ENCODE measurements at regions not wholly inside any gene's neighbourhood (a gene's known extent, or its start where the extent isn't known, plus 50 kb on each side); places are given as distances from the start of the nearest gene placed in this dataset.

DNA sequence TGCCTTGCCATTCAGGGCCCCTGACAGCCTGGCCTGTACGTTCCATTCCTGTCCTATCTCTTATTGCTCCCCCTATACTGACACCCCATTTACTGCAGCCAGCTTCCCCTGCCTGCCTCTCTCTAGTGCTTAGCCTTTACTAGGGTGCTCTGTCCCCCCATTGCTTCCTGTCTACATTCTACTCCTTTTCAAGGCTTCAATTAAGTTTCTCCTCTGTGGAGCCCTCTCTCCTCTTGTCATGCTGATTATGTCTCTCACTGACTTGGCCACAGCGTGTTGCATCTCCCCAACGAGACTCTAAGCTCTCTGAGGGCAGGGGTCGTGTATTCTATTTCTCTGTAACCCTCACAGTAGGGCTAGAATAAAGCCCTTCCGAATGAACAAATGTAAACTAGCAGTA lies 185.2 kb downstream of the RPLP1 start:
- no peaks in the 10 kb centered on the region for H3K36me3 ChIP-seq
- H3K27me3 ChIP-seq (replicated peaks; ENCODE audit: insufficient read depth): no peaks in the 10 kb centered on the region
- DNase-seq (ENCODE audit: low spot score): no peak
- no peaks in the 10 kb centered on the region for H3K4me1 ChIP-seq (ENCODE audit: control insufficient read depth in 1 of 2, low read depth in 2 of 2)
- ATAC-seq (ENCODE audit: insufficient number of reproducible peaks, low FRiP score, low read depth): no peak
- H3K4me3 ChIP-seq: no peak overlapping the region
- TF ChIP-seq CTCF (IDR thresholded peaks at IDR 0.05): no peak
- H3K27ac ChIP-seq: no peak overlapping the region
- H3K9me3 ChIP-seq: no peaks in the 10 kb centered on the region

- TF ChIP-seq CTCF (IDR thresholded peaks at IDR 0.05): no peak
- ATAC-seq (ENCODE audit: insufficient number of reproducible peaks, low FRiP score, low read depth): no peak
- Histone ChIP-seq H3K9me3 (no peaks in the 10 kb centered on the region), H3K36me3 (no peaks in the 10 kb centered on the region), H3K4me3 (no peak overlapping the region), H3K27me3 (replicated peaks; ENCODE audit: insufficient read depth) (no peaks in the 10 kb centered on the region), H3K27ac (no peak overlapping the region), H3K4me1 (ENCODE audit: control insufficient read depth in 1 of 2, low read depth in 2 of 2) (no peaks in the 10 kb centered on the region)
- no peak for DNase-seq (ENCODE audit: low spot score)
These were observed 190.9 kb downstream of the RPLP1 start for GRCh38 chr15:69643476-69643875.

GRCh38 chr15:69643971-69644370 lies 191.4 kb downstream of the RPLP1 start:
- TF ChIP-seq CTCF (IDR thresholded peaks at IDR 0.05): no peak
- DNase-seq (ENCODE audit: low spot score): no peak

DNA sequence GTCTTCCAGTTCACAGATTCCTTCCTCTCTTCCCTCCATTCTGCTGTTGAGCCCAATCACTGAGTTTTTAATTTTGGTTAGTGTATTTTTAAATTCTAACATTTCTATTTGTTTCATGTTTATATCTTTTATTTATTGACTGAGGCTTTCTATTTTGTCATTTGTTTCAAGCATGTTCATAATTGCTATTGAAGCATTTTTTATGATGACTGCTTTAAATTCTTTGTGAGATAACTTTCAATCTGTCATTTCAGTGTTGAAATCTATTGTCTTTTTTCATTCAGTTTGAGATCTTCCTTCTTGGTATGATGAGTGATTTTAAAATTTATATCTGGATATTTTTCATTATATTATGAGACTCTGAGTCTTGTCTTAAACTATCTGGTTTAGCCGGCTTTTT lies 192.3 kb downstream of the RPLP1 start:
- TF ChIP-seq CTCF (IDR thresholded peaks at IDR 0.05): no peak
- Histone ChIP-seq H3K4me3 (no peak overlapping the region), H3K4me1 (ENCODE audit: control insufficient read depth in 1 of 2, low read depth in 2 of 2) (no peaks in the 10 kb centered on the region), H3K36me3 (no peaks in the 10 kb centered on the region), H3K27ac (no peak overlapping the region), H3K9me3 (no peaks in the 10 kb centered on the region), H3K27me3 (replicated peaks; ENCODE audit: insufficient read depth) (no peaks in the 10 kb centered on the region)
- no peak for DNase-seq (ENCODE audit: low spot score)
- ATAC-seq (ENCODE audit: insufficient number of reproducible peaks, low FRiP score, low read depth): no peak

More at GRCh38 chr15:69643971-69644370, 191.4 kb downstream of the RPLP1 start:
- Histone ChIP-seq H3K36me3 (no peaks in the 10 kb centered on the region), H3K27ac (no peak overlapping the region), H3K4me3 (no peak overlapping the region), H3K27me3 (replicated peaks; ENCODE audit: insufficient read depth) (no peaks in the 10 kb centered on the region), H3K9me3 (no peaks in the 10 kb centered on the region), H3K4me1 (ENCODE audit: control insufficient read depth in 1 of 2, low read depth in 2 of 2) (no peaks in the 10 kb centered on the region)
- ATAC-seq (ENCODE audit: insufficient number of reproducible peaks, low FRiP score, low read depth): no peak

GRCh38 chr15:69647142-69647513 lies 194.5 kb downstream of the RPLP1 start:
- Histone ChIP-seq H3K27ac (no peak overlapping the region), H3K9me3 (no peaks in the 10 kb centered on the region), H3K27me3 (replicated peaks; ENCODE audit: insufficient read depth) (no peaks in the 10 kb centered on the region), H3K4me1 (ENCODE audit: control insufficient read depth in 1 of 2, low read depth in 2 of 2) (no peaks in the 10 kb centered on the region), H3K4me3 (no peak overlapping the region), H3K36me3 (no peaks in the 10 kb centered on the region)
- no peak for TF ChIP-seq CTCF (IDR thresholded peaks at IDR 0.05)
- no peak for DNase-seq (ENCODE audit: low spot score)
- ATAC-seq (ENCODE audit: insufficient number of reproducible peaks, low FRiP score, low read depth): no peak
